C4-2B (cell line): ENCODE measurements at regions not wholly inside any gene's neighbourhood (a gene's known extent, or its start where the extent isn't known, plus 50 kb on each side); places are given as distances from the start of the nearest gene placed in this dataset.
"Not testable (repeated sequence)": the region's sequence is repeated elsewhere in the genome, so short reads cannot be mapped to it uniquely, and the experiment has no call there.

Experiments
- H3K27ac ChIP-seq: fragments of 450-650 bp; 2 replicates; pipeline ENCODE4 v1.5.1; 2017
- CTCF ChIP-seq: fragments of 450-650 bp; conservative IDR thresholded peaks from 2 replicates; pipeline ENCODE4 v1.5.1; 2017; ENCODE audit warnings: mild to moderate bottlenecking
- ZFX ChIP-seq: fragments of 450-650 bp; IDR thresholded peaks from 2 replicates; pipeline ENCODE4 v1.6.1; 2017

DNA sequence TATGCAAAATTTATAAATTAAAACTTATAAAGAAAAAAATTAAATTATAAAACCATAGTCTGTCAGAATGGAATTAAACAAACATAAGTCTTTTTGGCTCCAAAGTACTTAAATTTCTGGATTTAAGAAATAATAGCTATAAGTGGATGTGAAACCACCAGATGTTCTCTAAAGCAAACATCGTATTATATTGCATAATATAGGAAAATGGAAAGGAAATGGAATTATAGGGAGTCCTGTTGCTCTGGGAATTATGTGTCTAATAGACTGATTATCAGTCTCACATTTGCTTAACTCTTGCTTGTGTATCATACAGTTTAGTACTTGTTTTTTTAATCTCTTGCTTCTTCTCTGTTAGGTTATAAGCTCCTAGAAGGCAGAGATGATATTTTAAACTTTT lies 819.2 kb downstream of the RAPGEF2 start:
- H3K27ac ChIP-seq = no peak overlapping the region
- TF ChIP-seq CTCF (no peak), ZFX (no peak)

- H3K27ac ChIP-seq = no peak overlapping the region
- TF ChIP-seq ZFX (no peak), CTCF (no peak)
Observed at GRCh38 chr4:159925770-159926169, 822.9 kb downstream of the RAPGEF2 start.

- TF ChIP-seq CTCF (no peak), ZFX (no peak)
Observed at GRCh38 chr4:159926871-159927270, 824.0 kb downstream of the RAPGEF2 start.

DNA sequence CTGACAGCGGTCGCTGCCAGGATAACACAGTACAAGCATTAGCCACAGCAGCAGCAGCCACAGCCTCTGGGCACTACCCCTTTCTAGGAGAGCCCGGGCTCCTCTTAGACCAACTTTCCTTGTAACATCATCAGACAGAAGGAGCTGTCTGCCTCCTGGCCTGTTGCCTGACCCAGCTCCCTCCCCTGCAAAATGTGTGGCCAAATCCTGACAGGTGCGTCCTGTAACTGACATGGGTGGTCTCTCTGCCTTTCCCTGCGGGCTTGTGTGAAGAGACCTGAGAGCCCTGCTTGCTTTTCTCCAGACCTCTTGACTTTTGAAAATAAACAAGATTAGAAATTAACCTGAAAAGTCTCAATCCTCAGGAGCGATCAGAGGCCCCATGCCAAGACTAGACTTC lies 824.9 kb downstream of the RAPGEF2 start:
- H3K27ac ChIP-seq = no peak overlapping the region

More at GRCh38 chr4:159926871-159927270, 824.0 kb downstream of the RAPGEF2 start:
- H3K27ac ChIP-seq = no peak overlapping the region

GRCh38 chr4:159934602-159935001 lies 831.7 kb downstream of the RAPGEF2 start:
- not testable (repeated sequence) for H3K27ac ChIP-seq

More for the DNA sequence above, 824.9 kb downstream of the RAPGEF2 start:
- TF ChIP-seq CTCF = no peak
- no peak for TF ChIP-seq ZFX

GRCh38 chr4:159937595-159937994 lies 834.7 kb downstream of the RAPGEF2 start:
- TF ChIP-seq ZFX = no peak
- TF ChIP-seq CTCF = no peak
- no peak overlapping the region for H3K27ac ChIP-seq

DNA sequence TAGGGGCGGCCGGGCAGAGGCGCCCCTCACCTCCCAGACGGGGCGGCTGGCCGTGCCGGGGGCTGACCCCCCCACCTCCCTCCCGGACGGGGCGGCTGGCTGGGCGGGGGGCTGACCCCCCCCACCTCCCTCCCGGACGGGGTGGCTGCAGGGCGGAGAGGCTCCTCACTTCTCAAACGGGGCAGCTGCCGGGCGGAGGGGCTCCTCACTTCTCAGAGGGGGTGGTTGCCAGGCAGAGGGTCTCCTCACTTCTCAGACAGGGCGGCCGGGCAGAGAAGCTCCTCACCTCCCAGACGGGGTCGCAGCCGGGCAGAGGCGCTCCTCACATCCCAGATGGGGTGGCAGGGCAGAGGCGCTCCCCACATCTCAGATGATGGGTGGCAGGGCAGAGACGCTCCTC lies 836.8 kb downstream of the RAPGEF2 start:
- not testable (repeated sequence) for H3K27ac ChIP-seq

DNA sequence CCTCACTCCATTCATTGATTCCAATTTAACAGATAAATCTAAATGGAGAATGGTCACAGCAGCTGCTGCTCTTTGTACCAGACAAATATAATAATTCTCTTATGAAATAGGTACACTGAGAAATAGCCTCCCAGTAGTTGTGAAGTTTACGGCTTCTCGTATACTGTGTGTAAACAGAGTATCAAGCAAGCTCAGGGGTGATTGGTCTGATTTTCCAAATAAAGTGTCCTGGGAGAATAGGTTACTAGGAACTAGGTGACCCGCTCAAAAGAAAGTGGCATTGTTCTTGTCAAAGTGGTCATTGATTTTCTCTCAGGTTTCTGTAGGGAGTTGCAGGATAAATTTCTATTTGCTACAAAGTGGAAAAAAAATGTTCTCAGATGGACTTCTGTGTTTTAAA lies 838.2 kb downstream of the RAPGEF2 start:
- no peak for TF ChIP-seq CTCF
- TF ChIP-seq ZFX = no peak

GRCh38 chr4:159944477-159944876 lies 841.6 kb downstream of the RAPGEF2 start:
- TF ChIP-seq ZFX (no peak), CTCF (no peak)
- H3K27ac ChIP-seq = no peak overlapping the region

More for the DNA sequence above, 838.2 kb downstream of the RAPGEF2 start:
- H3K27ac ChIP-seq = no peak overlapping the region
